B cell (primary cell): ENCODE measurements at regions not wholly inside any gene's neighbourhood (a gene's known extent, or its start where the extent isn't known, plus 50 kb on each side); places are given as distances from the start of the nearest gene placed in this dataset.

Experiments
- ATAC-seq: fragments of 200-7000 bp; cut with Tn5 transposase; one replicate; pipeline ENCODE4 v1.10.0; 2021; ENCODE audit warnings: low read depth, mild to moderate bottlenecking, moderate number of reproducible peaks, moderate library complexity
- CTCF ChIA-PET: fragments of 350-600 bp; sonication (Branson Sonifier 250); formaldehyde crosslinking; loops from one replicate; lab custom pipeline; 2021; ENCODE audit warnings: antibody characterized with exemption, inconsistent platforms; lab: Charles Lee
- POLR2A ChIA-PET: fragments of 350-600 bp; sonication (Branson Sonifier 250); formaldehyde crosslinking; loops from one replicate; lab custom pipeline; 2021; ENCODE audit warnings: antibody characterized with exemption; lab: Charles Lee
- DNase-seq: peaks from one replicate; pipeline ENCODE4 v3.0.0; 2013
- H2AFZ ChIP-seq: 2 replicates; pipeline ENCODE4 v1.6.1; 2012; ENCODE audit warnings: mild to moderate bottlenecking, low read depth, low read length; ENCODE audit not compliant: insufficient read depth, poor library complexity, severe bottlenecking
- H3K27ac ChIP-seq, 2 donors: 1 replicate in 1 of 2; 2 replicates in 1 of 2; pipeline ENCODE4 v1.5.1; 2012 to 2013; ENCODE audit warnings: low read length in 2 of 2, mild to moderate bottlenecking in 2 of 2, moderate library complexity in 1 of 2
- H3K27me3 ChIP-seq, 4 experiments: fragments of 200-600 bp in 1 of 4; sonication (generic) in 1 of 4; replicated peaks in 1 of 4; 1 replicate in 2 of 4; 2 replicates in 2 of 4; pipeline versions ENCODE4 v1.6.1 to v1.7.0; 2013 to 2016; ENCODE audit warnings: low read length in 3 of 4, mild to moderate bottlenecking in 2 of 4, mixed read lengths in 1 of 4, moderate library complexity in 1 of 4; ENCODE audit not compliant: insufficient read depth in 4 of 4, control insufficient read depth in 3 of 4; ENCODE audit errors: control extremely low read depth in 1 of 4
- H3K36me3 ChIP-seq, 2 experiments: replicated peaks in 1 of 2; 1 replicate in 1 of 2; 2 replicates in 1 of 2; pipeline versions ENCODE4 v1.6.1 to v1.7.1; 2013; ENCODE audit warnings: low read length in 1 of 2; ENCODE audit not compliant: insufficient read depth in 2 of 2, control insufficient read depth in 1 of 2; ENCODE audit errors: control extremely low read depth in 1 of 2, extremely low read depth in 1 of 2
- H3K4me1 ChIP-seq, 2 donors: fragments of 200-600 bp in 1 of 2; sonication (generic) in 1 of 2; 1 replicate in 1 of 2; 2 replicates in 1 of 2; pipeline versions ENCODE4 v1.5.1 to v1.6.1; 2013 to 2017; ENCODE audit warnings: low read length in 2 of 2; ENCODE audit not compliant: control insufficient read depth in 2 of 2, insufficient read depth in 2 of 2
- H3K4me2 ChIP-seq: replicated peaks from 2 replicates; pipeline ENCODE3; 2012; ENCODE audit warnings: mild to moderate bottlenecking, low read depth, low read length; ENCODE audit not compliant: poor library complexity, severe bottlenecking
- H3K4me3 ChIP-seq, 5 experiments: fragments of 200-600 bp in 1 of 5; sonication (generic) in 1 of 5; 1 replicate in 3 of 5; 2 replicates in 2 of 5; pipeline versions ENCODE4 v1.5.1 to v1.7.0; 2011 to 2016; ENCODE audit warnings: low read length in 4 of 5, mild to moderate bottlenecking in 4 of 5, low read depth in 2 of 5, control low read depth in 1 of 5, moderate library complexity in 1 of 5; ENCODE audit not compliant: insufficient read depth in 1 of 5; ENCODE audit errors: control extremely low read depth in 1 of 5, extremely low read depth in 1 of 5
- H3K79me2 ChIP-seq: fragments of 200-600 bp; sonication (generic); one replicate; pipeline ENCODE4 v1.6.0; 2016; ENCODE audit warnings: low read length; ENCODE audit not compliant: control insufficient read depth, insufficient read depth
- H3K9ac ChIP-seq: fragments of 200-600 bp; sonication (generic); 2 replicates; pipeline ENCODE4 v1.6.1; 2017; ENCODE audit warnings: mild to moderate bottlenecking, low read length, moderate library complexity
- H3K9me3 ChIP-seq, 3 donors: one replicate each; pipeline versions ENCODE4 v1.6.1 to v1.7.1; 2013; ENCODE audit warnings: low read length in 2 of 3; ENCODE audit not compliant: control insufficient read depth in 2 of 3, insufficient read depth in 1 of 3; ENCODE audit errors: control extremely low read depth in 1 of 3
- H4K20me1 ChIP-seq: 2 replicates; pipeline ENCODE4 v1.6.0; 2012; ENCODE audit warnings: mild to moderate bottlenecking, low read length; ENCODE audit not compliant: insufficient read depth, control insufficient read depth, poor library complexity, severe bottlenecking
- H3K27ac Mint-ChIP-seq: one replicate; pipeline ENCODE4 v1.8.0; 2021; ENCODE audit warnings: mixed read lengths
- H3K27me3 Mint-ChIP-seq: one replicate; pipeline ENCODE4 v1.8.0; 2021; ENCODE audit warnings: mixed read lengths
- H3K4me1 Mint-ChIP-seq: one replicate; pipeline ENCODE4 v1.8.0; 2021; ENCODE audit warnings: mixed read lengths
- H3K4me3 Mint-ChIP-seq: one replicate; pipeline ENCODE4 v1.8.0; 2021; ENCODE audit warnings: mixed read lengths
- H3K9me3 Mint-ChIP-seq: one replicate; pipeline ENCODE4 v1.8.0; 2022; ENCODE audit warnings: mixed read lengths; ENCODE audit not compliant: insufficient read depth
- EZH2 ChIP-seq: IDR thresholded peaks from 2 replicates; pipeline ENCODE4 v1.6.1; 2012; ENCODE audit warnings: borderline replicate concordance, low read depth, mild to moderate bottlenecking, moderate library complexity, low read length; ENCODE audit not compliant: insufficient read depth, poor library complexity, severe bottlenecking
- WGBS: methylation state at CpG from one replicate; pipeline ENCODE4 v1.1.5; 2013; ENCODE audit warnings: missing lambda C conversion rate; ENCODE audit not compliant: insufficient coverage; 5-methylcytosine and 5-hydroxymethylcytosine counted together
- intact Hi-C: fragments of 100-400 bp; cut with micrococcal nuclease; formaldehyde crosslinking; loops from one replicate; pipeline ENCODE4 v1.10.0; 2022
- TF ChIP-seq, protein P1 (sequence below): fragments of 200-600 bp; IDR thresholded peaks from one replicate; pipeline ENCODE4 v1.8.0; 2022; ENCODE audit warnings: antibody characterized with exemption, mild to moderate bottlenecking

DNA sequence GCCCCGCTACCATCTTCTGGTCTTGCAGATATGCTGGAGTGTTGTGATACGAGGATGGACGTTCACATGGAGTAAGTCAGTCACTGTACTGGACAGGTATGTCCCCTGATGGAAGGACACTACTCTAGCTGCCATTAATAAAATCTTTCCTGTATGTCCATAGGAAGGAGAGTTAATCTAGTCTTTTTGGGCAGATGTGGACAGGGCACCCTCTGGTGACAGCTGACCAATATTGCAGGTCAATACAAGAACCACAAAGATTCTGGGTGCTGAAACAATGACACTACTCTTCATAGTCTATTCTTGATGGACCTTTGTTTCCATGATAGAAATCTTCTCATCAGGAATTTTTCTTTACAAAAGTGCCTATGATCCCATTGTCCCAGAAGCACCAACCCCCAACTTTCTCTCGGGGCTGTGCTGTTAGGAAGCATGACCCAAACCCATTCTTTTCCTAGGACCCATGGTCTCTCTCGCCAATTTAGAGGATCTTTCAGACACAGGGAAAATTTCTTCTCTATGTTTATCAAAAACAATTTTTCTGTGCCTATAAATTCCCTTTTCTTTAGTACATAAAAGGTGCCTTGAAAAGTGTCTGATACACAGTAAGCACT is 376.9 kb downstream of the DTWD2 start:
- H3K4me1 ChIP-seq: no peaks in the 10 kb centered on the region
- no peaks in the 10 kb centered on the region for H3K9me3 ChIP-seq
- ChIA-PET CTCF (no interaction called here), POLR2A (no interaction called here)
- Mint-ChIP-seq H3K9me3 (no peaks in the 10 kb centered on the region), H3K4me3 (no peak overlapping the region), H3K27ac (no peak overlapping the region), H3K27me3 (no peaks in the 10 kb centered on the region), H3K4me1 (no peaks in the 10 kb centered on the region)
- TF ChIP-seq, protein P1, sequence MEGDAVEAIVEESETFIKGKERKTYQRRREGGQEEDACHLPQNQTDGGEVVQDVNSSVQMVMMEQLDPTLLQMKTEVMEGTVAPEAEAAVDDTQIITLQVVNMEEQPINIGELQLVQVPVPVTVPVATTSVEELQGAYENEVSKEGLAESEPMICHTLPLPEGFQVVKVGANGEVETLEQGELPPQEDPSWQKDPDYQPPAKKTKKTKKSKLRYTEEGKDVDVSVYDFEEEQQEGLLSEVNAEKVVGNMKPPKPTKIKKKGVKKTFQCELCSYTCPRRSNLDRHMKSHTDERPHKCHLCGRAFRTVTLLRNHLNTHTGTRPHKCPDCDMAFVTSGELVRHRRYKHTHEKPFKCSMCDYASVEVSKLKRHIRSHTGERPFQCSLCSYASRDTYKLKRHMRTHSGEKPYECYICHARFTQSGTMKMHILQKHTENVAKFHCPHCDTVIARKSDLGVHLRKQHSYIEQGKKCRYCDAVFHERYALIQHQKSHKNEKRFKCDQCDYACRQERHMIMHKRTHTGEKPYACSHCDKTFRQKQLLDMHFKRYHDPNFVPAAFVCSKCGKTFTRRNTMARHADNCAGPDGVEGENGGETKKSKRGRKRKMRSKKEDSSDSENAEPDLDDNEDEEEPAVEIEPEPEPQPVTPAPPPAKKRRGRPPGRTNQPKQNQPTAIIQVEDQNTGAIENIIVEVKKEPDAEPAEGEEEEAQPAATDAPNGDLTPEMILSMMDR: peak; percentile 22
- no peak for TF ChIP-seq EZH2
- intact Hi-C loops: no loop called here
- no peak overlapping the region for H3K9ac ChIP-seq
- no peaks in the 10 kb centered on the region for H3K27me3 ChIP-seq
- DNase-seq (no peak), ATAC-seq (no peak)
- H3K4me2 ChIP-seq: no peak overlapping the region
- no peak overlapping the region for H3K27ac ChIP-seq
- no peak overlapping the region for H2AFZ ChIP-seq
- no peaks in the 10 kb centered on the region for H4K20me1 ChIP-seq
- WGBS: 91% methylated on average over 2 of the region's 5 CpGs
- H3K79me2 ChIP-seq: no peaks in the 10 kb centered on the region
- H3K4me3 ChIP-seq: no peak overlapping the region
- no peaks in the 10 kb centered on the region for H3K36me3 ChIP-seq

DNA sequence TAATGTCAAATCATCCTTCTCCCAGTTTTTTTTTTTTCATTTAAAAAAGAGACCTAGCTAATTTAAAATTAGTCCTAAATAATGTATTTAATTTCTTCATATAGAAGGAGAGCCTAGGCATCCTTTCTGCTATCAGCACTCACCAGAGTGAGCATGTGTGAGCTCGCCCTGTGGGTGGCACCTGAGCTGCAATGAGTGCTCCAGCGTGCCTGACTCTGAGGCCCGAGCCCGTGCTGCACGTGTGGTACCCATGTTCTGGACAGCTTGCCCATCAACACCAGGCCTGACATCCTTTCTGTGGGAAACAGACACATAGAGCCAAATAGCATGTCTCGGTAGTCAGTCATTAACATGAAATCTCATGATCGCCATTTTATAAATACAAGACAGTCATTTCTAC is 381.4 kb downstream of the DTWD2 start:
- Mint-ChIP-seq H3K4me1 (no peaks in the 10 kb centered on the region), H3K4me3 (no peak overlapping the region), H3K27ac (no peak overlapping the region), H3K9me3 (no peaks in the 10 kb centered on the region), H3K27me3 (no peaks in the 10 kb centered on the region)
- Histone ChIP-seq H3K9me3 (no peaks in the 10 kb centered on the region), H3K27me3 (no peaks in the 10 kb centered on the region), H3K27ac (no peak overlapping the region), H3K9ac (no peak overlapping the region), H4K20me1 (no peaks in the 10 kb centered on the region), H3K4me1 (no peaks in the 10 kb centered on the region), H2AFZ (no peak overlapping the region), H3K36me3 (no peaks in the 10 kb centered on the region), H3K4me3 (no peak overlapping the region), H3K4me2 (no peak overlapping the region), H3K79me2 (no peaks in the 10 kb centered on the region)
- TF ChIP-seq, protein P1: no peak
- TF ChIP-seq EZH2: no peak
- ATAC-seq: no peak
- ChIA-PET POLR2A (no interaction called here), CTCF (no interaction called here)
- intact Hi-C loops: no loop called here
- DNase-seq: no peak
- 88% methylated on average over 5 of the region's 7 CpGs for WGBS
